ENCODE measurements at regions not wholly inside any gene's neighbourhood (a gene's known extent, or its start where the extent isn't known, plus 50 kb on each side); places are given as distances from the start of the nearest gene placed in this dataset.

GRCh38 chr4:44842531-44842930 lies 116.2 kb upstream of the GNPDA2 start:
- no peak overlapping the region for H3K27ac Mint-ChIP-seq
- ATAC-seq (replicated peaks): no peak
- no peaks in the 10 kb centered on the region for H3K36me3 Mint-ChIP-seq
- no peak overlapping the region for H3K4me3 Mint-ChIP-seq
- no peaks in the 10 kb centered on the region for H3K4me1 Mint-ChIP-seq
- H3K9me3 Mint-ChIP-seq: no peaks in the 10 kb centered on the region
- DNase-seq: no peak
- H3K27me3 Mint-ChIP-seq: no peaks in the 10 kb centered on the region

DNA sequence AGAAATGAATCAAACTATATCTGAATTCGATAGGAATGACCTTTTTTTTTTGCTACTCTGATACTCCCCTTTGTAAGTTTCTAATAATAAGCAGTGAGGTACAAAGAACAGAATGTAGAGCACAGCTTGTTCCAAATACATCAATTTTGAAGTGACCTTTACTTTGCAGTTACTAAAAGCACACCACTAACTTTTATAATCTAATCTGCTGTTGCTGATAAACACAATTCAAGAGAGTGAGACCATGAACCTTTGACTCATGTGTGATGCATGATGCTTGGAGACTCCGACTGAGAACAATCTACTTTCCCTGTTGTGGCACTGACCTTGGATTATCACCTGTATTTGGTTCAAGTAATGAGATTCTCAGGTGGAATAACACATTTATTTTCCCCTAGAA lies 91.6 kb upstream of the GNPDA2 start:
- no peak overlapping the region for H3K4me3 Mint-ChIP-seq

DNA sequence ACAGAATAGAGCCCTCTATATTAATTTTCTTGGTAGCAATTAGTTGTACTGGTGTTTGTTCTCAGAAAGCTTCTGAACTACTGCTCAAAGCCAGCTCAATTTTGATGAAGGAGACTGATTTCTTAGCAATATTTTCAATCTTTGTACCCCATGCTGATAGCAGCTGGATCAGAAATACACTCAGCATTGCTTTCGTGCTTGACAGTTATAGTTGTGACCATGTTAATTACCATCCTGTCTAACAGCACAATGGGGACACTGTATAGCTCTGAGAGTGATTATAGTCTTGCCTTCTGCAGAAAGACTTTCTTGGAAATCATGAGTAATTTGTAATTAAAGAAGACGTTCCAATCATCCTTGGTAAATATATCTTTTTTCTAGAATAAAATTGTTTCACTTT lies 79.7 kb upstream of the GNPDA2 start:
- no peak overlapping the region for H3K4me3 Mint-ChIP-seq

More for the DNA sequence above, 91.6 kb upstream of the GNPDA2 start:
- Mint-ChIP-seq H3K27ac (no peak overlapping the region), H3K4me1 (no peaks in the 10 kb centered on the region), H3K36me3 (no peaks in the 10 kb centered on the region), H3K27me3 (no peaks in the 10 kb centered on the region), H3K9me3 (peaks cover 0 to 5% of the 10 kb centered on the region in 2 donors)
- DNase-seq (no peak), ATAC-seq (replicated peaks) (no peak)

DNA sequence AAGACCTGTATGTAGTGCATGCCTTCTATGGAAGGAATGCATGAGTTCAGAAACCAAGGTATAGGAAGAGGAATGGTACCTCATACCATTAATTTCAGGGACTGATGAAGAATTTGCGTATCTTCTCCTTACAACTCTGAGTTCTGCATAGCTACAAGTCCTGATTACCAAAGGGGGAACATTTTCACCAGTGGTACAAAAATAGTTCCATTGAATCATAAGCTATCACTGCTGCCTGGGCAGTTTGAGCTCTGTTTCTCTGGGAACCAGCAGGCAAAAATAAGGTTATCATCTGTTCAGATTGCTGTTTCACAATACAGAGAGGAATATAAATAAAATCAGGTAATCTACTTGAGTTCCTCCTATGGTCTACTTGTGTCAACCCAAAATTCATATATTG lies 77.9 kb upstream of the GNPDA2 start:
- H3K27me3 Mint-ChIP-seq: no peaks in the 10 kb centered on the region
- ATAC-seq (replicated peaks): no peak
- no peak overlapping the region for H3K27ac Mint-ChIP-seq
- no peak for DNase-seq
- H3K9me3 Mint-ChIP-seq: peaks cover under 1 to 3% of the 10 kb centered on the region in 2 donors
- no peaks in the 10 kb centered on the region for H3K36me3 Mint-ChIP-seq
- H3K4me3 Mint-ChIP-seq: no peak overlapping the region
- H3K4me1 Mint-ChIP-seq: peaks cover 0 to 2% of the 10 kb centered on the region in 2 donors

More for the DNA sequence above, 79.7 kb upstream of the GNPDA2 start:
- ATAC-seq (replicated peaks) (no peak), DNase-seq (no peak)
- no peaks in the 10 kb centered on the region for H3K27me3 Mint-ChIP-seq
- peaks cover 0 to 2% of the 10 kb centered on the region in 2 donors for H3K4me1 Mint-ChIP-seq
- no peaks in the 10 kb centered on the region for H3K36me3 Mint-ChIP-seq
- no peak overlapping the region for H3K27ac Mint-ChIP-seq
- no peaks in the 10 kb centered on the region for H3K9me3 Mint-ChIP-seq

DNA sequence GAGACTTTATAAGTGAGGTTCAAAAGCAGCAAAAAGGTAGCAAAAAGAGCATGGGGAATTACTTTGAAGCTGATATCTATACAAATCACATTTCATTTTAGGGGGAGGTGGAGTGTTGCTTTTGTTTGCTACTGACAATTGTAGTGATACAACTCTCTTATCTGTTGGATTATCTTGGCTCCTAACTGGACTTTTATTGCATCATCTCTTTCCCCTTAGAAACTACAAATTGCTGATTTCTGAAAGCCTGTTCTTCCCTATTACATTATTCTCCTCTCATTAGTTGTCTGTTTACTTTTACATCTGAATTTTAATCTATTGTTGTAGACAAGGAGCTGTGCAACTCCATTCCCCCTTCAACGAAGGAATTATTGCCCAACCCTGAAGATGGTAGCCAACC lies 75.0 kb upstream of the GNPDA2 start:
- no peaks in the 10 kb centered on the region for H3K27me3 Mint-ChIP-seq
- no peak overlapping the region for H3K27ac Mint-ChIP-seq
- no peak for ATAC-seq (replicated peaks)
- H3K4me3 Mint-ChIP-seq: no peak overlapping the region
- no peaks in the 10 kb centered on the region for H3K4me1 Mint-ChIP-seq
- no peak for DNase-seq
- H3K9me3 Mint-ChIP-seq: peaks cover 13 to 15% of the 10 kb centered on the region in 2 donors
- H3K36me3 Mint-ChIP-seq: peaks cover 0 to 4% of the 10 kb centered on the region in 2 donors

DNA sequence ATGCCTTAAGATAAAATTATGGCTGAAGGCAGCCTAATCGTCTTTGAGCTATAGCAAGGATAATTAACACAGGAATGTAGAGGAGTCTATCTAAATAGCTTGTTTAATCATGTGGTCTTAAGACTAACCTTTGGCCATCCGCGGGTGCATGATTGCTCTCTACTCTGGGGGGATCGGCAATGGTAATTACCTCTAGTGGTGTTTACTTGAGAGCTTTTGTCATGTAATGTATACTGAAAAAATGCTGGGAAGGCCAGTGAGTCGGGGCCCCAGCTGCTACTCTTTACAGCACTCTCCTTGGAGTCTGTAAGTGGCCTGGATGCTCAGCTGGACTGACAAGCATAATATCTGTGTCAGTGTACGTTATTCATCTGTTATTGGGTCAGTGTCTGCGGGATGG lies 65.5 kb upstream of the GNPDA2 start:
- H3K27ac Mint-ChIP-seq: no peak overlapping the region
- H3K36me3 Mint-ChIP-seq: no peaks in the 10 kb centered on the region
- no peak overlapping the region for H3K4me3 Mint-ChIP-seq
- H3K27me3 Mint-ChIP-seq: no peaks in the 10 kb centered on the region
- DNase-seq: no peak
- no peaks in the 10 kb centered on the region for H3K4me1 Mint-ChIP-seq
- peaks cover 1 to 2% of the 10 kb centered on the region in 2 donors for H3K9me3 Mint-ChIP-seq
- no peak for ATAC-seq (replicated peaks)

DNA sequence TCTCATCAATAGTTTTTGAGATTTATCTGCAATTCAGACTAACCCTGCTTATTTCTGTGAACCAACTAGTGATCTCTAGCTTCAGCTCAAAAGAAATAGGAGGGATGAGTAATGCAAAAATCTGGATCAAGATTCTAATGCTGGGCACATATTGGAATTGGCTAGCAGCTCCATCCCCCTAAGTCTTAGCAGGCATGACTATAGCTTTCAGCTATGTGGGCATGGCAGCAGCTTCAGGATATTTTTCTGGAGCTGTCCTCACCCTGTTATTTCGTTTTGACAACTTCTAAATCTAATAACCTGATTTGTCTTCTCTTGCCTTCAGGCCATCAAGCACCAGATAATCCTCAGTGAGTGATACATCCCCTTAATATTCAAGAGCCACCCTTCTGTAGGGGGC lies 50.8 kb upstream of the GNPDA2 start:
- no peak overlapping the region for H3K4me3 Mint-ChIP-seq
- no peak for ATAC-seq (replicated peaks)
- no peaks in the 10 kb centered on the region for H3K4me1 Mint-ChIP-seq
- no peak for DNase-seq
- H3K9me3 Mint-ChIP-seq: peaks cover 4 to 5% of the 10 kb centered on the region in 2 donors
- H3K27ac Mint-ChIP-seq: no peak overlapping the region
- peaks cover 0 to 3% of the 10 kb centered on the region in 2 donors for H3K27me3 Mint-ChIP-seq
- H3K36me3 Mint-ChIP-seq: no peaks in the 10 kb centered on the region
